ENCODE measurements at regions not wholly inside any gene's neighbourhood (a gene's known extent, or its start where the extent isn't known, plus 50 kb on each side); places are given as distances from the start of the nearest gene placed in this dataset.

GRCh38 chr17:68740555-68741447, 139.6 kb upstream of the FAM20A start:
- ATAC-seq: no peak

- ATAC-seq: no peak
Measured at GRCh38 chr17:68737761-68738443, 136.7 kb upstream of the FAM20A start.

- no peak for ATAC-seq
Measured at GRCh38 chr17:68734931-68735330, 133.8 kb upstream of the FAM20A start.

- no peak for ATAC-seq
Measured at GRCh38 chr17:68734187-68734900, 133.2 kb upstream of the FAM20A start.

- no peak for ATAC-seq
Measured at GRCh38 chr17:68733241-68734176, 132.3 kb upstream of the FAM20A start.

- no peak for ATAC-seq
Measured at GRCh38 chr17:68732301-68732749, 131.2 kb upstream of the FAM20A start.

- no peak for ATAC-seq
Measured at GRCh38 chr17:68731465-68731864, 130.3 kb upstream of the FAM20A start.

- no peak for ATAC-seq
Measured at GRCh38 chr17:68719431-68719830, 118.3 kb upstream of the FAM20A start.

- ATAC-seq: no peak
Measured at GRCh38 chr17:68718926-68719325, 117.8 kb upstream of the FAM20A start.

- ATAC-seq: no peak
Measured at GRCh38 chr17:68718465-68718864, 117.3 kb upstream of the FAM20A start.

GRCh38 chr17:68714676-68715075, 113.5 kb upstream of the FAM20A start:
- ATAC-seq: no peak

GRCh38 chr17:68711858-68712257, 110.7 kb upstream of the FAM20A start:
- no peak for ATAC-seq

- ATAC-seq: no peak
Measured at GRCh38 chr17:68710976-68711375, 109.8 kb upstream of the FAM20A start.

- ATAC-seq: no peak
Measured at GRCh38 chr17:68710035-68710780, 109.0 kb upstream of the FAM20A start.

GRCh38 chr17:68709461-68709860, 108.3 kb upstream of the FAM20A start:
- no peak for ATAC-seq

- ATAC-seq: no peak
Measured at GRCh38 chr17:68707031-68707430, 105.9 kb upstream of the FAM20A start.

- no peak for ATAC-seq
Measured at GRCh38 chr17:68706356-68706920, 105.3 kb upstream of the FAM20A start.

GRCh38 chr17:68705714-68706076, 104.5 kb upstream of the FAM20A start:
- ATAC-seq: no peak

GRCh38 chr17:68704871-68705713, 103.9 kb upstream of the FAM20A start:
- no peak for ATAC-seq

- ATAC-seq: no peak
Measured at GRCh38 chr17:68701046-68701445, 99.9 kb upstream of the FAM20A start.

Data from activated CD4-positive, CD25-positive, alpha-beta regulatory T cell treated with anti-CD3 and anti-CD28 coated beads, Interleukin-2, amount 50 U/mL, for 24 hours (primary cell).